GM19438 (cell line): ENCODE measurements at regions not wholly inside any gene's neighbourhood (a gene's known extent, or its start where the extent isn't known, plus 50 kb on each side); places are given as distances from the start of the nearest gene placed in this dataset.
"Not testable (repeated sequence)": the region's sequence is repeated elsewhere in the genome, so short reads cannot be mapped to it uniquely, and the experiment has no call there.

Source experiments
- ATAC-seq: cut with Tn5 transposase; IDR thresholded peaks from one replicate; pipeline ENCODE4 v1.9.1; 2021; ENCODE audit warnings: low read depth; ENCODE audit not compliant: unreplicated experiment

- no peak for ATAC-seq
Measured at GRCh38 chr3:80675790-80676189, 908.0 kb upstream of the ROBO1 start.

GRCh38 chr3:80668600-80669294 is 900.9 kb upstream of the ROBO1 start:
- no peak for ATAC-seq

GRCh38 chr3:80668100-80668499 is 900.3 kb upstream of the ROBO1 start:
- no peak for ATAC-seq

- no peak for ATAC-seq
Measured at GRCh38 chr3:80663426-80663825, 895.6 kb upstream of the ROBO1 start.

GRCh38 chr3:80655216-80655615 is 887.4 kb upstream of the ROBO1 start:
- ATAC-seq, result no peak

- ATAC-seq, result no peak
Measured at GRCh38 chr3:80649170-80649569, 881.4 kb upstream of the ROBO1 start.

- no peak for ATAC-seq
Measured at GRCh38 chr3:80643421-80643820, 875.6 kb upstream of the ROBO1 start.

- no peak for ATAC-seq
Measured at GRCh38 chr3:80618295-80619256, 850.8 kb upstream of the ROBO1 start.

GRCh38 chr3:80612366-80612765 is 844.6 kb upstream of the ROBO1 start:
- no peak for ATAC-seq

GRCh38 chr3:80608072-80608471 is 840.3 kb upstream of the ROBO1 start:
- not testable (repeated sequence) for ATAC-seq

GRCh38 chr3:80606073-80606472 is 838.3 kb upstream of the ROBO1 start:
- ATAC-seq, result no peak

- no peak for ATAC-seq
Measured at GRCh38 chr3:80601479-80601878, 833.7 kb upstream of the ROBO1 start.

GRCh38 chr3:80592792-80593191 is 825.0 kb upstream of the ROBO1 start:
- ATAC-seq, result no peak

GRCh38 chr3:80586338-80586737 is 818.5 kb upstream of the ROBO1 start:
- ATAC-seq, result no peak

- no peak for ATAC-seq
Measured at GRCh38 chr3:80580146-80580545, 812.3 kb upstream of the ROBO1 start.

GRCh38 chr3:80564391-80564790 is 796.6 kb upstream of the ROBO1 start:
- ATAC-seq, result no peak

GRCh38 chr3:80559701-80560100 is 791.9 kb upstream of the ROBO1 start:
- no peak for ATAC-seq

- no peak for ATAC-seq
Measured at GRCh38 chr3:80556763-80557162, 789.0 kb upstream of the ROBO1 start.

- no peak for ATAC-seq
Measured at GRCh38 chr3:80554304-80554703, 786.5 kb upstream of the ROBO1 start.

GRCh38 chr3:80553211-80553610 is 785.4 kb upstream of the ROBO1 start:
- ATAC-seq, result no peak

- no peak for ATAC-seq
Measured at GRCh38 chr3:80550174-80550573, 782.4 kb upstream of the ROBO1 start.

GRCh38 chr3:80549173-80549572 is 781.4 kb upstream of the ROBO1 start:
- ATAC-seq, result no peak
